Suprapubic skin (tissue), 4 donors: ENCODE measurements at regions not wholly inside any gene's neighbourhood (a gene's known extent, or its start where the extent isn't known, plus 50 kb on each side); places are given as distances from the start of the nearest gene placed in this dataset.
"Not testable (repeated sequence)": the region's sequence is repeated elsewhere in the genome, so short reads cannot be mapped to it uniquely, and the experiment has no call there.

ENCODE experiments used
- DNase-seq, 2 donors: peaks; one replicate each; pipeline ENCODE4 v3.0.0-alpha.2; 2019; ENCODE audit warnings: low spot score in 2 of 2
- H3K27ac ChIP-seq: fragments of 200-600 bp; sonication (generic); one replicate; pipeline ENCODE4 v1.5.1; 2019
- H3K27me3 ChIP-seq: fragments of 200-600 bp; sonication (generic); one replicate; pipeline ENCODE4 v1.5.1; 2019
- H3K36me3 ChIP-seq: fragments of 200-600 bp; sonication (generic); one replicate; pipeline ENCODE4 v1.5.1; 2019
- H3K4me1 ChIP-seq: fragments of 200-600 bp; sonication (generic); one replicate; pipeline ENCODE4 v1.5.1; 2019
- H3K4me3 ChIP-seq: fragments of 200-600 bp; sonication (generic); one replicate; pipeline ENCODE4 v1.5.1; 2019; ENCODE audit warnings: mild to moderate bottlenecking
- H3K9me3 ChIP-seq: fragments of 200-600 bp; sonication (generic); one replicate; pipeline ENCODE4 v1.5.1; 2019
- EP300 ChIP-seq: sonication (generic); formaldehyde crosslinking; IDR thresholded peaks from one replicate; pipeline ENCODE4 v1.6.1; 2017; ENCODE audit warnings: antibody characterized with exemption
- POLR2A ChIP-seq, 2 donors: fragments of 450-650 bp; IDR thresholded peaks; one replicate each; pipeline ENCODE4 v1.6.1; 2017; ENCODE audit warnings: antibody characterized with exemption in 2 of 2, mild to moderate bottlenecking in 2 of 2, moderate library complexity in 2 of 2
- POLR2AphosphoS5 ChIP-seq, 3 donors: sonication (generic); formaldehyde crosslinking; IDR thresholded peaks; one replicate each; pipeline ENCODE4 v1.6.1; 2017; ENCODE audit warnings: antibody characterized with exemption in 3 of 3
- WGBS: methylation state at CpG from one replicate; pipeline ENCODE4 v1.1.5; 2018; 5-methylcytosine and 5-hydroxymethylcytosine counted together
- TF ChIP-seq, protein P1 (sequence below), 2 donors: fragments of 200-600 bp in 1 of 2; fragments of 450-650 bp in 1 of 2; sonication (generic) in 1 of 2; IDR thresholded peaks; one replicate each; pipeline ENCODE4 v1.5.1; 2016 to 2019; ENCODE audit warnings: antibody characterized with exemption in 2 of 2, mild to moderate bottlenecking in 1 of 2, moderate library complexity in 1 of 2

DNA sequence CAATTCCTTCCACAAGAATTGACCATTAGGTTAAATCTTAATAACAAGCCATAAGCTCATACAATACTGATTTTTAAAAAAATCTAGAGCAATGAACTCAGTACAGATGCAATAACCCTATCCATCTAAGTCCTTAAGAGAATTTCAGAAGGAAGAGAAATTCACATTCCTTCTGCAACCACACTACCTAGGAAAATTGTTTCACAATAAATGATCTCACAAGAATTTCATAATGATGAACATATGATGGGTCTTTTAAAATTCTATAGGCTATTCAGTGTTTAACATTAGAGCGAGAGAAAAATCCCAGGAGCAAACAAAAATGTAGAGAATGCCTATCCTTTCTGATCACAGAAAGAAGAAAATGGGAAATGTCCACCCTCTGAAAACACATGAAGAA is 70.0 kb upstream of the MAGI2 start:
- H3K4me3 ChIP-seq = no peak overlapping the region
- no peaks in the 10 kb centered on the region for H3K4me1 ChIP-seq
- no peaks in the 10 kb centered on the region for H3K36me3 ChIP-seq
- no peaks in the 10 kb centered on the region for H3K27me3 ChIP-seq
- DNase-seq = no peak
- no peaks in the 10 kb centered on the region for H3K9me3 ChIP-seq
- no peak for TF ChIP-seq POLR2AphosphoS5 (IDR thresholded peaks at IDR 0.05)
- no peak for TF ChIP-seq EP300
- no peak for TF ChIP-seq POLR2A (IDR thresholded peaks at IDR 0.05)
- TF ChIP-seq, protein P1, sequence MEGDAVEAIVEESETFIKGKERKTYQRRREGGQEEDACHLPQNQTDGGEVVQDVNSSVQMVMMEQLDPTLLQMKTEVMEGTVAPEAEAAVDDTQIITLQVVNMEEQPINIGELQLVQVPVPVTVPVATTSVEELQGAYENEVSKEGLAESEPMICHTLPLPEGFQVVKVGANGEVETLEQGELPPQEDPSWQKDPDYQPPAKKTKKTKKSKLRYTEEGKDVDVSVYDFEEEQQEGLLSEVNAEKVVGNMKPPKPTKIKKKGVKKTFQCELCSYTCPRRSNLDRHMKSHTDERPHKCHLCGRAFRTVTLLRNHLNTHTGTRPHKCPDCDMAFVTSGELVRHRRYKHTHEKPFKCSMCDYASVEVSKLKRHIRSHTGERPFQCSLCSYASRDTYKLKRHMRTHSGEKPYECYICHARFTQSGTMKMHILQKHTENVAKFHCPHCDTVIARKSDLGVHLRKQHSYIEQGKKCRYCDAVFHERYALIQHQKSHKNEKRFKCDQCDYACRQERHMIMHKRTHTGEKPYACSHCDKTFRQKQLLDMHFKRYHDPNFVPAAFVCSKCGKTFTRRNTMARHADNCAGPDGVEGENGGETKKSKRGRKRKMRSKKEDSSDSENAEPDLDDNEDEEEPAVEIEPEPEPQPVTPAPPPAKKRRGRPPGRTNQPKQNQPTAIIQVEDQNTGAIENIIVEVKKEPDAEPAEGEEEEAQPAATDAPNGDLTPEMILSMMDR (IDR thresholded peaks at IDR 0.05) = no peak
- WGBS = 68% methylated on average over 1 of the region's 1 CpG
- H3K27ac ChIP-seq = no peak overlapping the region

DNA sequence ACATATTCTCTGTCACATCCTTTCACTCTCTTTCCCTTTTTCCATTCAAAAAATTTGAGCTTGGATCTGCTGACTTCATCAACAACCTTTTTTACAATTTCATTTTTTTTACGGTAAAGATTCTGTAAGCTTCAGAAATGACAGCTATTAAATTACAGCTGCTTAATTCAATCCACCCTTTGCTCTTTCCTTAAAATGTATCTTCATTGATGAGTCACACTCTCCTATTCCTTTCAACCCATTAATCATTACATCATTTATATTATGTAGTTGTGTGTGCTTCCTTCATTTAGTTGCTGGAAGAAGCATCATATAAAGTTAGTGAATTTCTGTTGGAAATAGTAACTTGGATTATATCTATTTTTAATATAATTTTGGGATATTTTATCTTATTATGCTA is 67.1 kb upstream of the MAGI2 start:
- Histone ChIP-seq H3K27ac (no peak overlapping the region), H3K27me3 (no peaks in the 10 kb centered on the region), H3K9me3 (no peaks in the 10 kb centered on the region), H3K36me3 (no peaks in the 10 kb centered on the region), H3K4me1 (no peaks in the 10 kb centered on the region), H3K4me3 (no peak overlapping the region)
- TF ChIP-seq POLR2A (IDR thresholded peaks at IDR 0.05) (no peak), EP300 (no peak), POLR2AphosphoS5 (IDR thresholded peaks at IDR 0.05) (no peak)
- TF ChIP-seq, protein P1 (IDR thresholded peaks at IDR 0.05) = no peak
- WGBS = 43% methylated on average over 1 of the region's 1 CpG
- DNase-seq = no peak

DNA sequence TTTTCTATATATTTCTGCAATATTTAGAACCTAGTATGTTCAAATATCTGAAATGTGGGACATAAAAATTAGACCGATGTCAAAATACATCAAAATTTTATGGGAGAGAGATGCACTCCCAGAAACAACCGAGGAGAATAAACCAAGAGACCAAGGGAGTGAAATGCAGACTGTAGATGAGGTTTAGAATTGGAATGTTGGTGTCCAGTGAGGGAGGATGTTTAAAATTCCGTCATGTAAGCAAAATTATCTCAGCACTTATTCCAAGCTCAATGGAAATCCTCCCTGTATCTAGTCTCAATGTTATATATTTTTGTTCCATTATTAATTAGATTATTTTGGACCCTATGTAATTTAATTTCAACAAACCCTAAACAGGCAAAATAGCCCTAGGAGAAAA is 61.9 kb upstream of the MAGI2 start:
- H3K27ac ChIP-seq = no peak overlapping the region
- H3K27me3 ChIP-seq = no peaks in the 10 kb centered on the region
- no peaks in the 10 kb centered on the region for H3K4me1 ChIP-seq
- TF ChIP-seq, protein P1 (IDR thresholded peaks at IDR 0.05) = no peak
- TF ChIP-seq POLR2AphosphoS5 (IDR thresholded peaks at IDR 0.05) = no peak
- TF ChIP-seq POLR2A (IDR thresholded peaks at IDR 0.05) = no peak
- no peak for TF ChIP-seq EP300
- H3K4me3 ChIP-seq = no peak overlapping the region
- no peaks in the 10 kb centered on the region for H3K36me3 ChIP-seq
- DNase-seq = no peak
- 92% methylated on average over 3 of the region's 3 CpGs for WGBS
- H3K9me3 ChIP-seq = no peaks in the 10 kb centered on the region

DNA sequence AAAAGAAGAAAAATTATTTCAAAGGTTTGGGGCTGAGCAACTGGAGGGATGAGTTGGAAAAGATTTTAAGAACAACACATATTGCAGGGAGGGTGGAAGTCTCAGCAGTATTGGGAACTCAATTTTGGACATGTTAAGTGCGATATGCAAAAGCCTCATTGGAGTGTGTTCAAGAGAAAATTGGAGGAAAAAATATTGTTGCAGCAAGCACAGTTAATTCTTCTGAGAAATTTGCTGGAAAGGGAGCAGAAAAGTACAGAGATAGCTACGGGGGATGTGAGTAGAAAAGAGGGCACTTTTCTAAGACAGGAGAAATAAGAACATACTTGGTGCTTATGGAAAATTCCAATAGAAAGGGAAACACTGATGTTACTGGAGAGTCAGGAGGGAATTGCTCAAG is 59.8 kb upstream of the MAGI2 start:
- TF ChIP-seq POLR2AphosphoS5 (IDR thresholded peaks at IDR 0.05) (no peak), EP300 (no peak), POLR2A (IDR thresholded peaks at IDR 0.05) (no peak)
- TF ChIP-seq, protein P1 (IDR thresholded peaks at IDR 0.05) = no peak
- 73% methylated on average over 2 of the region's 2 CpGs for WGBS
- Histone ChIP-seq H3K4me1 (no peaks in the 10 kb centered on the region), H3K9me3 (no peaks in the 10 kb centered on the region), H3K36me3 (no peaks in the 10 kb centered on the region), H3K27me3 (no peaks in the 10 kb centered on the region), H3K27ac (no peak overlapping the region), H3K4me3 (no peak overlapping the region)
- no peak for DNase-seq

DNA sequence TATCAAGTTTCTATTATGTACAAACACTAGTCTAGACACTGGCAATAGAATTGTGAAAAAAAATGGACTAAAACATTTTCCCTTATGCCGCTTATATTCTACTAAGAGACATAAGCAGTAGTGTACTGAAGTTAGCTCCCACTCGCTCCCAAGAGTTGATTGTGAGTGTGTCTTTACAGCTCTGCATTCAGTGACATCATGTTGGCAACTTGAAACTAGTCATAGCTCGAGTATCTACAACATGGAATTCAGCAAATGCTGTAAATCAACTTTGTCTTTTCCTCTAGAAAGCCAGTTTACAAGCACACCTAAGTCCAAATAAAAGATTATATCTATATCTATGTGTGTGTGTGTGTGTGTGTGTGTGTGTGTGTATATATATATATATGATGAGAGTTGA is 58.8 kb upstream of the MAGI2 start:
- no peaks in the 10 kb centered on the region for H3K27me3 ChIP-seq
- TF ChIP-seq POLR2A (IDR thresholded peaks at IDR 0.05) = no peak
- TF ChIP-seq, protein P1 (IDR thresholded peaks at IDR 0.05) = no peak
- TF ChIP-seq POLR2AphosphoS5 (IDR thresholded peaks at IDR 0.05) = no peak
- no peak for TF ChIP-seq EP300
- 60% methylated on average over 3 of the region's 3 CpGs for WGBS
- H3K4me3 ChIP-seq = no peak overlapping the region
- DNase-seq = no peak
- H3K27ac ChIP-seq = no peak overlapping the region
- H3K4me1 ChIP-seq = no peaks in the 10 kb centered on the region
- no peaks in the 10 kb centered on the region for H3K36me3 ChIP-seq
- H3K9me3 ChIP-seq = no peaks in the 10 kb centered on the region

DNA sequence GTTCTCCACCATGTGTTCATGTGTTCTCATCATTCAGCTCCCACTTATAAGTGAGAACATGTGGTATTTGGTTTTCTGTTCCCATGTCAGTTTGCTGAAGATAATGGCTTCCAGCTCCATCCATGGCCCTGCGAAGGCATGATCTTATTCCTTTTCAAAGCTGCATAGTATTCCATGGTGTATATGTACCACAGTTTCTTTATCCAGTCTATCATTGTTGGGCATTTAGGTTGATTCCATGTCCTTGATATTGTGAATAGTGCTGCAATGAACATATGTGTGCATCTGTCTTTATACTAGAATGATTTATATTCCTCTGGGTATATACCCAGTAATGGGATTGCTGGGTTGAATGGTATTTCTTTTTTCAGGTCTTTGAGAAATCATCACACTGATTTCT is 57.6 kb upstream of the MAGI2 start:
- H3K4me3 ChIP-seq, H3K27ac ChIP-seq, H3K4me1 ChIP-seq, DNase-seq, H3K27me3 ChIP-seq, H3K36me3 ChIP-seq, H3K9me3 ChIP-seq: not testable (repeated sequence)
- WGBS = 94% methylated on average over 1 of the region's 1 CpG
